ENCODE measurements at regions not wholly inside any gene's neighbourhood (a gene's known extent, or its start where the extent isn't known, plus 50 kb on each side); places are given as distances from the start of the nearest gene placed in this dataset.

DNA sequence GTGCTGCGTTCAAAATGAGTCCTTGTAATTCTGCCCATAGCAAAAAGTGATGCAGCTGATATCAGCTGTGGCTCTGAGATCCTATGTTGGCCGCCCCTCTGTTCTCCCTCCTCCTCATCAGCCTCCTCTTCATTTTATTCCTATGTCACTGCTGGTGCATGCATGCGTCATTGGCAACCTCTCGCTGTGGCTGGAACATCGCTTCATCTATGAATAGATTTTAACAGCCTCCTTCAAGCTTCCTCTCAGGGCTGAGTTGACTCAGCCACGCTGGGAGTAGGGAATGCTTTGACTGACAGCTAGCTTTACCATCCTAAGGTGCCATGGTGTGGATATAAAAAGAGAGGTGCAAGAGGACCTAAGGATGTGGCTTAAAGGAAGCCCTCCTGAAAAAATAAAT lies 303.5 kb downstream of the PLK2 start:
- H3K36me3 ChIP-seq (ENCODE audit: insufficient read depth, insufficient read length, low read length) = no peaks in the 10 kb centered on the region
- H3K27me3 ChIP-seq (ENCODE audit: insufficient read depth, insufficient read length) = no peaks in the 10 kb centered on the region
- DNase-seq (ENCODE audit: low read depth, low spot score) = no peak
- no peak overlapping the region for H3K4me3 ChIP-seq (ENCODE audit: insufficient read length, low read depth)
- no peaks in the 10 kb centered on the region for H3K9me3 ChIP-seq (ENCODE audit: insufficient read depth, low read length)
- H3K9ac ChIP-seq (ENCODE audit: insufficient read length, low read depth) = no peak overlapping the region
- no peaks in the 10 kb centered on the region for H3K4me1 ChIP-seq (ENCODE audit: insufficient read depth, insufficient read length)
- TF ChIP-seq SUZ12 (IDR thresholded peaks at IDR 0.05; ENCODE audit: extremely low read depth, insufficient read depth, insufficient read length) (no peak), ZNF274 (IDR thresholded peaks at IDR 0.05; ENCODE audit: low read depth, low read length) (no peak), YY1 (IDR thresholded peaks at IDR 0.05; ENCODE audit: insufficient read depth, insufficient read length) (no peak)

DNA sequence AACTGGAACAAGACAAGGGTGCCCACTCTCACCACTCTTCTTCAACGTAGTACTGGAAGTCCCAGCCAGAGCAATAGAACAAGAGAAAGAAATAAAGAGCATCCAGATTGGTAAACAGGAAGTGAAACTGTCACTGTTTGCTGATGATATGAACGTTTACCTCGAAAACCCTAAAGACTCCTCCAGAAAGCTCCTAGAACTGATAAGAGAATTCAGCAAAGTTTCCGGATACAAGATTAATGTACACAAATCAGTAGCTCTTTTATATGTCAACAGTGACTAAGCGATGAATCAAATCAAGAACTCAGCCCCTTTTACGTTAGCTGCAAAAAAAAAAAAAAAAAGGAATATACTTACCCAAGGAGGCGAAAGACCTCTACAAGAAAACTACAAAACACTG lies 306.6 kb downstream of the PLK2 start:
- Histone ChIP-seq H3K9me3 (ENCODE audit: insufficient read depth, low read length) (no peaks in the 10 kb centered on the region), H3K4me1 (ENCODE audit: insufficient read depth, insufficient read length) (no peaks in the 10 kb centered on the region), H3K9ac (ENCODE audit: insufficient read length, low read depth) (no peak overlapping the region), H3K4me3 (ENCODE audit: insufficient read length, low read depth) (no peak overlapping the region), H3K27me3 (ENCODE audit: insufficient read depth, insufficient read length) (no peaks in the 10 kb centered on the region), H3K36me3 (ENCODE audit: insufficient read depth, insufficient read length, low read length) (no peaks in the 10 kb centered on the region)
- no peak for DNase-seq (ENCODE audit: low read depth, low spot score)
- TF ChIP-seq ZNF274 (IDR thresholded peaks at IDR 0.05; ENCODE audit: low read depth, low read length) = no peak
- TF ChIP-seq YY1 (IDR thresholded peaks at IDR 0.05; ENCODE audit: insufficient read depth, insufficient read length) = no peak
- no peak for TF ChIP-seq SUZ12 (IDR thresholded peaks at IDR 0.05; ENCODE audit: extremely low read depth, insufficient read depth, insufficient read length)

- no peaks in the 10 kb centered on the region for H3K27me3 ChIP-seq (ENCODE audit: insufficient read depth, insufficient read length)
- TF ChIP-seq YY1 (IDR thresholded peaks at IDR 0.05; ENCODE audit: insufficient read depth, insufficient read length) (no peak), SUZ12 (IDR thresholded peaks at IDR 0.05; ENCODE audit: extremely low read depth, insufficient read depth, insufficient read length) (no peak), ZNF274 (IDR thresholded peaks at IDR 0.05; ENCODE audit: low read depth, low read length) (no peak)
- no peaks in the 10 kb centered on the region for H3K4me1 ChIP-seq (ENCODE audit: insufficient read depth, insufficient read length)
- H3K4me3 ChIP-seq (ENCODE audit: insufficient read length, low read depth) = no peak overlapping the region
- no peak for DNase-seq (ENCODE audit: low read depth, low spot score)
- no peaks in the 10 kb centered on the region for H3K36me3 ChIP-seq (ENCODE audit: insufficient read depth, insufficient read length, low read length)
- no peaks in the 10 kb centered on the region for H3K9me3 ChIP-seq (ENCODE audit: insufficient read depth, low read length)
- H3K9ac ChIP-seq (ENCODE audit: insufficient read length, low read depth) = no peak overlapping the region
Measured at GRCh38 chr5:58151414-58151813, 308.5 kb downstream of the PLK2 start.

DNA sequence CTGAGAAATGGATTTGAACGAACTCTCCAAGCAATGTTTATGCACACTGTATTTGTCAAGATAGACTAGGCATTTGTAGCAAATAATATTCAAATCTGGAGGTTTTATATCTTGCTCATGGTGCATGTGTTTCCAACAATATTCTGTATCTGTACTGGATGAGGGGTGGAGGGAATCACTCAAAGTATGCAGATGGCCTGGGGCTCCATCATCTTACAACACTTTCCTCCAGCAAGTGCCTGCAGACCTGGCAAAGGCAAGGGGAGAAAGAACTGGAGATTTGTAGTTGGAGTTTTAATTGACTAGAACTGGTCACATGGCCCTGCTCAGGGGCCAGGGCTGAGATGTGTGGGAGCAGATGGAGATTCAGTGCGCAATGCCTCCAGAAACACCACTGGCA lies 309.0 kb downstream of the PLK2 start:
- Histone ChIP-seq H3K4me1 (ENCODE audit: insufficient read depth, insufficient read length) (no peaks in the 10 kb centered on the region), H3K4me3 (ENCODE audit: insufficient read length, low read depth) (no peak overlapping the region), H3K9me3 (ENCODE audit: insufficient read depth, low read length) (no peaks in the 10 kb centered on the region), H3K9ac (ENCODE audit: insufficient read length, low read depth) (no peak overlapping the region), H3K36me3 (ENCODE audit: insufficient read depth, insufficient read length, low read length) (no peaks in the 10 kb centered on the region), H3K27me3 (ENCODE audit: insufficient read depth, insufficient read length) (no peaks in the 10 kb centered on the region)
- no peak for TF ChIP-seq SUZ12 (IDR thresholded peaks at IDR 0.05; ENCODE audit: extremely low read depth, insufficient read depth, insufficient read length)
- no peak for TF ChIP-seq ZNF274 (IDR thresholded peaks at IDR 0.05; ENCODE audit: low read depth, low read length)
- TF ChIP-seq YY1 (IDR thresholded peaks at IDR 0.05; ENCODE audit: insufficient read depth, insufficient read length) = no peak
- DNase-seq (ENCODE audit: low read depth, low spot score) = no peak

DNA sequence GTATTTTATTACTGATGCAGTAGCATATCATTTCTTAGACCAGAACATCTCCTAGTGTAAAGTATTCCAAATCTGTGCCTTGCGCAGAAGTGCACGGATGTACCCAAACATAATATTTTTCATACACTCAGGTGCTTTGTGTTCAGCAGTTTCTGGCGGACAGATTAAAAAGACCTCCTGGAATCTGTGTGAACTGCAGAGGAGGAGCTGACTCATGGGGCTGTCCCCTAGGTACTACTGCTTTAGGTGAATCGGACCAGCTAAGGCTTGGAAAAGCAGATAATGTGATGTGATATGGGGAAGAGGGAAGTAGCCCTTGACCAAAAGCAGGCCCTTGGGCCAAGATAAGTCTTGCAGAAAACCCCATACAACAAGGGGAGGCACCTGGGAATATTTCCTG lies 310.1 kb downstream of the PLK2 start:
- DNase-seq (ENCODE audit: low read depth, low spot score) = no peak
- no peaks in the 10 kb centered on the region for H3K27me3 ChIP-seq (ENCODE audit: insufficient read depth, insufficient read length)
- no peaks in the 10 kb centered on the region for H3K36me3 ChIP-seq (ENCODE audit: insufficient read depth, insufficient read length, low read length)
- no peak overlapping the region for H3K4me3 ChIP-seq (ENCODE audit: insufficient read length, low read depth)
- TF ChIP-seq SUZ12 (IDR thresholded peaks at IDR 0.05; ENCODE audit: extremely low read depth, insufficient read depth, insufficient read length) (no peak), YY1 (IDR thresholded peaks at IDR 0.05; ENCODE audit: insufficient read depth, insufficient read length) (no peak), ZNF274 (IDR thresholded peaks at IDR 0.05; ENCODE audit: low read depth, low read length) (no peak)
- H3K9ac ChIP-seq (ENCODE audit: insufficient read length, low read depth) = no peak overlapping the region
- H3K9me3 ChIP-seq (ENCODE audit: insufficient read depth, low read length) = no peaks in the 10 kb centered on the region
- no peaks in the 10 kb centered on the region for H3K4me1 ChIP-seq (ENCODE audit: insufficient read depth, insufficient read length)

GRCh38 chr5:58149345-58149744 lies 310.5 kb downstream of the PLK2 start:
- TF ChIP-seq SUZ12 (IDR thresholded peaks at IDR 0.05; ENCODE audit: extremely low read depth, insufficient read depth, insufficient read length) (no peak), YY1 (IDR thresholded peaks at IDR 0.05; ENCODE audit: insufficient read depth, insufficient read length) (no peak), ZNF274 (IDR thresholded peaks at IDR 0.05; ENCODE audit: low read depth, low read length) (no peak)
- Histone ChIP-seq H3K9ac (ENCODE audit: insufficient read length, low read depth) (no peak overlapping the region), H3K4me3 (ENCODE audit: insufficient read length, low read depth) (no peak overlapping the region), H3K4me1 (ENCODE audit: insufficient read depth, insufficient read length) (no peaks in the 10 kb centered on the region), H3K9me3 (ENCODE audit: insufficient read depth, low read length) (no peaks in the 10 kb centered on the region), H3K27me3 (ENCODE audit: insufficient read depth, insufficient read length) (no peaks in the 10 kb centered on the region), H3K36me3 (ENCODE audit: insufficient read depth, insufficient read length, low read length) (no peaks in the 10 kb centered on the region)
- DNase-seq (ENCODE audit: low read depth, low spot score) = no peak

GRCh38 chr5:58148254-58148775 lies 311.6 kb downstream of the PLK2 start:
- no peak for TF ChIP-seq YY1 (IDR thresholded peaks at IDR 0.05; ENCODE audit: insufficient read depth, insufficient read length)
- TF ChIP-seq ZNF274 (IDR thresholded peaks at IDR 0.05; ENCODE audit: low read depth, low read length) = no peak
- no peak for TF ChIP-seq SUZ12 (IDR thresholded peaks at IDR 0.05; ENCODE audit: extremely low read depth, insufficient read depth, insufficient read length)
- no peak for DNase-seq (ENCODE audit: low read depth, low spot score)
- Histone ChIP-seq H3K4me3 (ENCODE audit: insufficient read length, low read depth) (no peak overlapping the region), H3K36me3 (ENCODE audit: insufficient read depth, insufficient read length, low read length) (no peaks in the 10 kb centered on the region), H3K9ac (ENCODE audit: insufficient read length, low read depth) (no peak overlapping the region), H3K27me3 (ENCODE audit: insufficient read depth, insufficient read length) (no peaks in the 10 kb centered on the region), H3K9me3 (ENCODE audit: insufficient read depth, low read length) (no peaks in the 10 kb centered on the region), H3K4me1 (ENCODE audit: insufficient read depth, insufficient read length) (no peaks in the 10 kb centered on the region)
